RWPE1 (cell line): ENCODE measurements at regions not wholly inside any gene's neighbourhood (a gene's known extent, or its start where the extent isn't known, plus 50 kb on each side); places are given as distances from the start of the nearest gene placed in this dataset.

Experiments used
- CTCF ChIA-PET: fragments of 350-600 bp; sonication (Branson Sonifier 250); formaldehyde crosslinking; extraction: SDS; loops from one replicate; lab custom pipeline; 2021; lab: Yijun Ruan, JAX
- POLR2A ChIA-PET: fragments of 400-600 bp; formaldehyde crosslinking; extraction: SDS; loops from one replicate; lab custom pipeline; 2020; ENCODE audit warnings: antibody characterized with exemption; ENCODE audit not compliant: low non-redundant PET; lab: Yijun Ruan, JAX
- DNase-seq: peaks from one replicate; pipeline ENCODE4 v3.0.0; 2012; ENCODE audit warnings: low spot score
- H3K27ac ChIP-seq: fragments of 450-650 bp; 2 replicates; pipeline ENCODE4 v1.5.1; 2017
- CTCF ChIP-seq: fragments of 450-650 bp; conservative IDR thresholded peaks from 2 replicates; pipeline ENCODE4 v1.5.1; 2017; ENCODE audit warnings: low read depth, mild to moderate bottlenecking

- ChIA-PET POLR2A (no interaction called here), CTCF (no interaction called here)
- no peak overlapping the region for H3K27ac ChIP-seq
- no peak for DNase-seq
- TF ChIP-seq CTCF: no peak
These were observed 550.1 kb downstream of the DACH1 start for GRCh38 chr13:71316792-71317363.

- H3K27ac ChIP-seq: no peak overlapping the region
- POLR2A ChIA-PET: no interaction called here
- DNase-seq: no peak
- no peak for TF ChIP-seq CTCF
- CTCF ChIA-PET: interaction anchor here (0.5 kb wide), 1 partner anchor 19 kb away, joined by 3 read pairs; no protein-coding TSS in a partner anchor
These were observed 554.1 kb downstream of the DACH1 start for GRCh38 chr13:71312923-71313322.

GRCh38 chr13:71309905-71310304 is 557.1 kb downstream of the DACH1 start:
- H3K27ac ChIP-seq: no peak overlapping the region
- no peak for DNase-seq
- ChIA-PET CTCF (no interaction called here), POLR2A (no interaction called here)
- no peak for TF ChIP-seq CTCF

- no peak for TF ChIP-seq CTCF
- no peak overlapping the region for H3K27ac ChIP-seq
- CTCF ChIA-PET: no interaction called here
- POLR2A ChIA-PET: no interaction called here
- no peak for DNase-seq
These were observed 560.2 kb downstream of the DACH1 start for GRCh38 chr13:71306821-71307220.

GRCh38 chr13:71304861-71305260 is 562.1 kb downstream of the DACH1 start:
- ChIA-PET POLR2A (no interaction called here), CTCF (interaction anchor here (0.6 kb wide), 1 partner anchor 1619 kb away, joined by 3 read pairs; no protein-coding TSS in a partner anchor)
- no peak overlapping the region for H3K27ac ChIP-seq
- no peak for DNase-seq
- TF ChIP-seq CTCF: no peak

GRCh38 chr13:71303144-71303543 is 563.9 kb downstream of the DACH1 start:
- CTCF ChIA-PET: no interaction called here
- TF ChIP-seq CTCF: no peak
- H3K27ac ChIP-seq: no peak overlapping the region
- POLR2A ChIA-PET: no interaction called here
- no peak for DNase-seq

- no peak for TF ChIP-seq CTCF
- POLR2A ChIA-PET: no interaction called here
- no peak overlapping the region for H3K27ac ChIP-seq
These were observed 566.4 kb downstream of the DACH1 start for GRCh38 chr13:71300602-71301001.

More at GRCh38 chr13:71300602-71301001, 566.4 kb downstream of the DACH1 start:
- no peak for DNase-seq
- CTCF ChIA-PET: no interaction called here
